CD14-positive monocyte (primary cell): ENCODE measurements at regions not wholly inside any gene's neighbourhood (a gene's known extent, or its start where the extent isn't known, plus 50 kb on each side); places are given as distances from the start of the nearest gene placed in this dataset.

ENCODE experiments used
- DNase-seq, 3 donors: peaks; one replicate each; pipeline ENCODE4 v3.0.0-alpha.2; 2011 to 2022
- H2AFZ ChIP-seq: 2 replicates; pipeline ENCODE4 v1.6.0; 2012; ENCODE audit warnings: mild to moderate bottlenecking, low read depth, low read length, inconsistent platforms; ENCODE audit not compliant: insufficient read depth, poor library complexity, severe bottlenecking
- H3K27ac ChIP-seq, 2 donors: 1 replicate in 1 of 2; 2 replicates in 1 of 2; pipeline ENCODE4 v1.5.1; 2012 to 2013; ENCODE audit warnings: low read length in 2 of 2, control low read depth in 1 of 2, inconsistent platforms in 1 of 2, low read depth in 1 of 2, mild to moderate bottlenecking in 1 of 2
- H3K27me3 ChIP-seq, 2 donors: one replicate each; pipeline versions ENCODE4 v1.6.0 to v1.6.1; 2011 to 2013; ENCODE audit warnings: low read length in 2 of 2; ENCODE audit not compliant: control insufficient read depth in 2 of 2, insufficient read depth in 2 of 2
- H3K36me3 ChIP-seq, 2 donors: replicated peaks in 1 of 2; 1 replicate in 1 of 2; 2 replicates in 1 of 2; pipeline versions ENCODE4 v1.5.1 to v1.6.1; 2012 to 2013; ENCODE audit warnings: low read length in 2 of 2, control low read depth in 1 of 2, inconsistent platforms in 1 of 2, mild to moderate bottlenecking in 1 of 2; ENCODE audit not compliant: insufficient read depth in 2 of 2, control insufficient read depth in 1 of 2
- H3K4me1 ChIP-seq, 2 donors: 1 replicate in 1 of 2; 2 replicates in 1 of 2; pipeline versions ENCODE4 v1.5.1 to v1.6.1; 2012 to 2013; ENCODE audit warnings: low read length in 2 of 2, control low read depth in 1 of 2, inconsistent platforms in 1 of 2, mild to moderate bottlenecking in 1 of 2, moderate library complexity in 1 of 2; ENCODE audit not compliant: insufficient read depth in 2 of 2, control insufficient read depth in 1 of 2
- H3K4me2 ChIP-seq: replicated peaks from 2 replicates; pipeline ENCODE3; 2012; ENCODE audit warnings: low read length, moderate library complexity, mild to moderate bottlenecking; ENCODE audit not compliant: poor library complexity, severe bottlenecking; ENCODE audit errors: extremely low read depth
- H3K4me3 ChIP-seq, 3 experiments: fragments of 200-600 bp in 1 of 3; sonication (generic) in 1 of 3; replicated peaks in 1 of 3; 1 replicate in 2 of 3; 2 replicates in 1 of 3; pipeline ENCODE4 v1.5.1; 2011 to 2013; ENCODE audit warnings: low read length in 3 of 3, mild to moderate bottlenecking in 3 of 3, control low read depth in 2 of 3, low read depth in 2 of 3, inconsistent platforms in 1 of 3, moderate library complexity in 1 of 3
- H3K79me2 ChIP-seq: 2 replicates; pipeline ENCODE4 v1.6.0; 2012; ENCODE audit warnings: mild to moderate bottlenecking, control low read depth, inconsistent platforms, low read length, moderate library complexity; ENCODE audit not compliant: insufficient read depth
- H3K9ac ChIP-seq: 2 replicates; pipeline ENCODE4 v1.6.0; 2017; ENCODE audit warnings: low read length, mild to moderate bottlenecking; ENCODE audit not compliant: insufficient read depth, poor library complexity, severe bottlenecking
- H3K9me3 ChIP-seq, 2 donors: replicated peaks in 1 of 2; 1 replicate in 1 of 2; 2 replicates in 1 of 2; pipeline versions ENCODE4 v1.5.1 to v1.6.1; 2012 to 2013; ENCODE audit warnings: low read length in 2 of 2, control low read depth in 1 of 2; ENCODE audit not compliant: control insufficient read depth in 1 of 2, insufficient read depth in 1 of 2
- H4K20me1 ChIP-seq: 2 replicates; pipeline ENCODE4 v1.6.0; 2012; ENCODE audit warnings: mild to moderate bottlenecking, low read length, control low read depth, moderate library complexity; ENCODE audit not compliant: insufficient read depth
- H3K27ac Mint-ChIP-seq, 7 donors: one replicate each; pipeline ENCODE4 v1.8.0; 2020; ENCODE audit warnings: mild to moderate bottlenecking in 7 of 7, mixed read lengths in 7 of 7, moderate library complexity in 6 of 7, inconsistent platforms in 2 of 7
- H3K27me3 Mint-ChIP-seq, 3 donors: one replicate each; pipeline ENCODE4 v1.8.0; 2021 to 2022; ENCODE audit warnings: low read depth in 3 of 3, mild to moderate bottlenecking in 3 of 3, mixed read lengths in 3 of 3, moderate library complexity in 3 of 3, inconsistent platforms in 1 of 3
- H3K36me3 Mint-ChIP-seq, 2 donors: one replicate each; pipeline ENCODE4 v1.8.0; 2020; ENCODE audit warnings: mixed read lengths in 2 of 2, inconsistent platforms in 1 of 2, mild to moderate bottlenecking in 1 of 2
- H3K4me1 Mint-ChIP-seq: one replicate; pipeline ENCODE4 v1.8.0; 2020; ENCODE audit warnings: mild to moderate bottlenecking, mixed read lengths
- H3K4me3 Mint-ChIP-seq, 2 donors: one replicate each; pipeline ENCODE4 v1.8.0; 2020; ENCODE audit warnings: mild to moderate bottlenecking in 2 of 2, mixed read lengths in 2 of 2, moderate library complexity in 1 of 2
- H3K9me3 Mint-ChIP-seq, 7 donors: one replicate each; pipeline ENCODE4 v1.8.0; 2020 to 2022; ENCODE audit warnings: mixed read lengths in 7 of 7, mild to moderate bottlenecking in 6 of 7, moderate library complexity in 6 of 7, inconsistent platforms in 2 of 7
- CTCF ChIP-seq: fragments of 200-600 bp; IDR thresholded peaks from one replicate; pipeline ENCODE4 v1.8.0; 2022; ENCODE audit warnings: antibody characterized with exemption, mild to moderate bottlenecking
- WGBS: methylation state at CpG from one replicate; pipeline ENCODE4 v1.1.5; 2013; ENCODE audit warnings: missing lambda C conversion rate; ENCODE audit not compliant: insufficient coverage; 5-methylcytosine and 5-hydroxymethylcytosine counted together
- intact Hi-C, 2 donors: fragments of 100-400 bp; cut with micrococcal nuclease; formaldehyde crosslinking; loops; one replicate each; pipeline versions ENCODE4 v1.15.0 to v1.15.1; 2023

GRCh38 chr12:102535306-102535705, 54.9 kb upstream of the IGF1 start:
- no peak for DNase-seq
- no peak overlapping the region for H3K4me3 Mint-ChIP-seq
- Histone ChIP-seq H3K4me1 (no peaks in the 10 kb centered on the region), H4K20me1 (no peaks in the 10 kb centered on the region), H3K9ac (no peak overlapping the region), H3K9me3 (no peaks in the 10 kb centered on the region), H3K4me2 (no peak overlapping the region), H3K27ac (no peak overlapping the region), H3K27me3 (no peaks in the 10 kb centered on the region), H3K36me3 (no peaks in the 10 kb centered on the region), H2AFZ (no peak overlapping the region), H3K4me3 (no peak overlapping the region), H3K79me2 (no peaks in the 10 kb centered on the region)
- no peak overlapping the region for H3K27ac Mint-ChIP-seq
- H3K36me3 Mint-ChIP-seq: no peaks in the 10 kb centered on the region
- intact Hi-C loops: no loop called here
- no peak for TF ChIP-seq CTCF
- H3K27me3 Mint-ChIP-seq: peaks cover 3 to 15% (median 11%) of the 10 kb centered on the region in 3 donors
- peaks cover 0 to 5% (median 0%) of the 10 kb centered on the region in 7 donors for H3K9me3 Mint-ChIP-seq
- 87% methylated on average over 5 of the region's 8 CpGs for WGBS
- no peaks in the 10 kb centered on the region for H3K4me1 Mint-ChIP-seq

- Mint-ChIP-seq H3K27me3 (peaks cover 3 to 15% (median 11%) of the 10 kb centered on the region in 3 donors), H3K4me3 (no peak overlapping the region), H3K36me3 (no peaks in the 10 kb centered on the region), H3K9me3 (peaks cover 0 to 5% (median 0%) of the 10 kb centered on the region in 7 donors), H3K4me1 (no peaks in the 10 kb centered on the region), H3K27ac (no peak overlapping the region)
- Histone ChIP-seq H3K27ac (no peak overlapping the region), H3K4me3 (no peak overlapping the region), H4K20me1 (no peaks in the 10 kb centered on the region), H3K4me2 (no peak overlapping the region), H3K36me3 (no peaks in the 10 kb centered on the region), H3K9ac (no peak overlapping the region), H2AFZ (no peak overlapping the region), H3K79me2 (no peaks in the 10 kb centered on the region), H3K9me3 (no peaks in the 10 kb centered on the region), H3K27me3 (no peaks in the 10 kb centered on the region), H3K4me1 (no peaks in the 10 kb centered on the region)
- DNase-seq: no peak
- 92% methylated on average over 11 of the region's 13 CpGs for WGBS
- TF ChIP-seq CTCF: no peak
- intact Hi-C loops: no loop called here
These were observed 54.5 kb upstream of the IGF1 start for GRCh38 chr12:102534899-102535298.
